ENCODE measurements at regions not wholly inside any gene's neighbourhood (a gene's known extent, or its start where the extent isn't known, plus 50 kb on each side); places are given as distances from the start of the nearest gene placed in this dataset.
A peak's percentile ranks its signal among the peaks of the same experiment; 100 is the strongest.

DNA sequence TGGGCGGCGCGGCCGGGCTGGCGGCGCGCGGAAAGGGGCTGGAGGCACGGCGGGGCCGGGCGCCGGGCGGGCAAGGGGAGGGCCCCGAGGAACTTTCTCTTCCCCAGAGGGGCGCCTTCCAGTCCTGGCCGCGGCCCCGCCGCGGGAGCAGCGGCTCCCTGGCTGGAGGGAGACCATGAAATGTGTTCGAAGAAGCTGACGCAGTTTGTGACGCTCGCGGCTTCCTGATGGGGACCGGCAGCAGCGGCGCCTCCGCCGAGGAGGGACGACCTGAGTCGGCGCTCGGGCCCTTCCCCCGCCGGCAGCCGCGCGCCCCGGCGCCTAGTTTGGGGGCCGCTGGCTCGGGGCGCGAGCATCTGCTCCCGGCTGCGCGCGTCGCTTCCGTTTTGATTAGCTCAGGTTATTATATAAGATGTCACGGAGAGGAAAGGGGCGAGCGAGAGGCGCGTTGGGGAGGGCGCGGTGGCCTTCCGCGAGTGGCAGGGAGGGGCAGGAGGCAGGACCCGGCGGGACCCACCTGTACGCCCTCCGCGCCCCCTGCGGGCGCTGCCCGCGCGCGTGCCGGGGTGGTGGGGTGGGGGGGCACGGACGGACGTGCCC is 57.1 kb upstream of the PCGF5 start:
- ChIA-PET CTCF (interaction anchor here (0.6 to 1.0 kb wide), 3 partner anchors 87 to 1803 kb away, joined by 3 to 5 read pairs (median 4); no protein-coding TSS in a partner anchor), POLR2A (interaction anchor here (0.5 to 1.7 kb wide), 5 partner anchors 10 to 757 kb away, joined by 3 to 6 read pairs (median 5); partner anchors contain the start of gene RPP30)
- no peak for DNase-seq (ENCODE audit: low read depth, low spot score)
- Histone ChIP-seq H3K27ac (ENCODE audit: low read depth, low read length) (peak overlapping the region; percentile 52), H3K9me3 (ENCODE audit: control insufficient read depth, insufficient read depth, low read length) (no peaks in the 10 kb centered on the region), H3K4me3 (ENCODE audit: low read depth, low read length) (peak overlapping the region; percentile 75), H3K27me3 (ENCODE audit: control insufficient read depth, insufficient read depth, low read length) (peaks cover 5% of the 10 kb centered on the region)
- TF ChIP-seq, protein P1, sequence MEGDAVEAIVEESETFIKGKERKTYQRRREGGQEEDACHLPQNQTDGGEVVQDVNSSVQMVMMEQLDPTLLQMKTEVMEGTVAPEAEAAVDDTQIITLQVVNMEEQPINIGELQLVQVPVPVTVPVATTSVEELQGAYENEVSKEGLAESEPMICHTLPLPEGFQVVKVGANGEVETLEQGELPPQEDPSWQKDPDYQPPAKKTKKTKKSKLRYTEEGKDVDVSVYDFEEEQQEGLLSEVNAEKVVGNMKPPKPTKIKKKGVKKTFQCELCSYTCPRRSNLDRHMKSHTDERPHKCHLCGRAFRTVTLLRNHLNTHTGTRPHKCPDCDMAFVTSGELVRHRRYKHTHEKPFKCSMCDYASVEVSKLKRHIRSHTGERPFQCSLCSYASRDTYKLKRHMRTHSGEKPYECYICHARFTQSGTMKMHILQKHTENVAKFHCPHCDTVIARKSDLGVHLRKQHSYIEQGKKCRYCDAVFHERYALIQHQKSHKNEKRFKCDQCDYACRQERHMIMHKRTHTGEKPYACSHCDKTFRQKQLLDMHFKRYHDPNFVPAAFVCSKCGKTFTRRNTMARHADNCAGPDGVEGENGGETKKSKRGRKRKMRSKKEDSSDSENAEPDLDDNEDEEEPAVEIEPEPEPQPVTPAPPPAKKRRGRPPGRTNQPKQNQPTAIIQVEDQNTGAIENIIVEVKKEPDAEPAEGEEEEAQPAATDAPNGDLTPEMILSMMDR (IDR thresholded peaks at IDR 0.05; ENCODE audit: low read depth, low read length), result no peak

DNA sequence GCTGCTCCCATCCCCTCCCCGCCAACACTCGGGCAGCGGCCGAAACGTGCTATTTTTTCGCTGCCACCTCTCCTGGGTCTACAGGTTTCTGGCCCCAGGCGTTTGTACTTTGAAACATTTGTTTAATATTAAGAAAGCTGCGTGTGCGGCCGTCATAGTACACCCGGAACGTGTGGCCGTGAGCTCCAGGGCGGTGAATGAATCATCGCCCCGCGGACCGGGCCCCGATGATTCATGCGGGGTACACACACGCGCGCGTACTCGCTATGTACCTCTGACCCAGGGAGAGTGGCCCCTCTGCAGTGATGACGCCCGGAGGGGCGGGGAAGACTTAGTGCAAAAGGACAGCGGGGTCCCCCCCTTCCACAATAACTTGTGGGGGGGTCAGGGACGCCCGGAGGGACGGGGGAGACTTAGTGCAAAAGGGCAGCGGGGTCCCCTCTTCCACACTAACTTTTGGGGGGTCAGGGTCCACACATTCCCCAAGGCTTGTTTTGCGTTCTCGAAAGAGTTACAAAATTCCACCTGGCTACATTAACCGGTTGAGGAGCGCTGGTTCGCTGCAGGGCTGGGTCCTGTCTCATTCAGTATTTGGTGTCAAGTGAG is 56.5 kb upstream of the PCGF5 start:
- Histone ChIP-seq H3K4me3 (ENCODE audit: low read depth, low read length) (peak overlapping the region; percentile 75), H3K27me3 (ENCODE audit: control insufficient read depth, insufficient read depth, low read length) (peaks cover 5% of the 10 kb centered on the region), H3K9me3 (ENCODE audit: control insufficient read depth, insufficient read depth, low read length) (no peaks in the 10 kb centered on the region), H3K27ac (ENCODE audit: low read depth, low read length) (peak overlapping the region; percentile 52)
- TF ChIP-seq, protein P1 (IDR thresholded peaks at IDR 0.05; ENCODE audit: low read depth, low read length), result no peak
- DNase-seq (ENCODE audit: low read depth, low spot score), result peak; percentile 49
- ChIA-PET POLR2A (interaction anchor here (0.5 to 1.7 kb wide), 4 partner anchors 21 to 756 kb away, joined by 3 to 6 read pairs (median 4); partner anchors contain the start of gene RPP30), CTCF (interaction anchor here (0.6 to 1.0 kb wide), 3 partner anchors 87 to 1803 kb away, joined by 3 to 5 read pairs (median 4); no protein-coding TSS in a partner anchor)

DNA sequence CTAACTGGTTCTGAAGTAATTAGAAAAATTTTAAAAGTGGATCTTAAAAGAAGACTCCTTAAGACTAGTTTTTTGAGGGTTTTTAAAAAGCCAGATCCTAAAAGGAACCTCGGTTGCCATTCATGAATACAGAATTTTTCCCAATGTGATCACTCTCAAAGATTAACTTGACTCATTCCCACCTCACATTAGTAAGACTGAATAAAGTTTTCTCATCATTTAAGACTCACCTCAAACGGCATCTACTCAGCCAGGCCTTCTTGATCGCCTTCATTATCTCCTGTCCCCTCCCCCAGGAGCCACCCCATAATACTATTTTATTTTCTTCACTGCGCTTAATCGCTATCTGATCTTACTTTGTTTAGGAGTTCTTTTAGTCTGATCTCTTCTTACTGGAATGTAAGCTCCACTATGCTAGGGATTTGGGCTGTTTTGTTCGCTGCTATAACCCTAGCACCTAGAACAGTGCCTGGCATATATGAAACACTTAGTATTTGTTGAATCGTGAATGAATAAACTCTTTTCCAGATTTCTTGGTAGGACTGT is 55.9 kb upstream of the PCGF5 start:
- TF ChIP-seq, protein P1 (IDR thresholded peaks at IDR 0.05; ENCODE audit: low read depth, low read length), result no peak
- no peak for DNase-seq (ENCODE audit: low read depth, low spot score)
- Histone ChIP-seq H3K4me3 (ENCODE audit: low read depth, low read length) (no peak overlapping the region; the same call in 1 of the 2 replicates), H3K27ac (ENCODE audit: low read depth, low read length) (no peak overlapping the region), H3K27me3 (ENCODE audit: control insufficient read depth, insufficient read depth, low read length) (peaks cover 5% of the 10 kb centered on the region), H3K9me3 (ENCODE audit: control insufficient read depth, insufficient read depth, low read length) (no peaks in the 10 kb centered on the region)
- ChIA-PET POLR2A (interaction anchor here (0.6 to 1.7 kb wide), 3 partner anchors 20 to 256 kb away, joined by 4 to 6 read pairs (median 4); no protein-coding TSS in a partner anchor), CTCF (interaction anchor here (1.0 kb wide), 1 partner anchor 86 kb away, joined by 5 read pairs; no protein-coding TSS in a partner anchor)

DNA sequence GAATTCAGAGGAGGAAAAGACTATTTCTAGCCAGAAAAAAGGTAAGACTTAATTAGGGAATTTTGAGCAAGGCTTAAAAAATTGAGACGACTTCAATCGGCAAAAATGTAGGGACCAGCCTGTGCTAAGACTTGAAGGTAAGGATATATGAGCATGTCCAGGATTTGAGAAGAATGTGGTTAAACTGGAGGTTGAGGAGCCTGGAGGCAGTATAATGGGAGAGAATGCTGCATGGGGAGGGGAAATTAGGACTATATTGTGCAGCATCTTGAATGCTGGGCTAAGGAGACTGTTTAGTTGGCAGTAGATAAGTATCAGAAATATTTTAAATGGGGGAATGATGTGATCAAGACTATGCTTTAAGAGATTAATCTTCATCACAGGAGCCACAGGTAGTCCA is 53.1 kb upstream of the PCGF5 start:
- Histone ChIP-seq H3K9me3 (ENCODE audit: control insufficient read depth, insufficient read depth, low read length) (no peaks in the 10 kb centered on the region), H3K27me3 (ENCODE audit: control insufficient read depth, insufficient read depth, low read length) (no peaks in the 10 kb centered on the region), H3K4me3 (ENCODE audit: low read depth, low read length) (no peak overlapping the region), H3K27ac (ENCODE audit: low read depth, low read length) (no peak overlapping the region)
- POLR2A ChIA-PET, result no interaction called here
- CTCF ChIA-PET, result no interaction called here
- TF ChIP-seq, protein P1 (IDR thresholded peaks at IDR 0.05; ENCODE audit: low read depth, low read length), result no peak
- DNase-seq (ENCODE audit: low read depth, low spot score), result no peak

DNA sequence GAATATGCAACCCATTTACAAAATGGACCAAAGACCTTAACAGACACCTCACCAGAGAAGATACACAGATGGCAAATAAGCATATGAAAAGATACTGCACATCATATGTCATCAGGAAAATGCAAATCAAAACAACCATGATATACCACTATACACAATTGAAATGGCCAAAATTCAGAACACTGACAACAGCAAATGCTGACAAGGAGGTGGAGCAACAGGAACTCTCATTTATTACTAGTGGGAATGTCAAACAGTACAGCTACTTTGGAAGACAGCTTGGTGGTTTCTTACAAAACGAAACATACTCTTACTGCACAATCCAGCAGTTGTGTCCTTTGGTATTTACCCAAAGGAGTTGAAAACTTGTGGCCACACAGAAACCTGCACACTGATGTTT is 50.0 kb upstream of the PCGF5 start:
- Histone ChIP-seq H3K27ac (ENCODE audit: low read depth, low read length) (no peak overlapping the region), H3K4me3 (ENCODE audit: low read depth, low read length) (no peak overlapping the region), H3K9me3 (ENCODE audit: control insufficient read depth, insufficient read depth, low read length) (no peaks in the 10 kb centered on the region), H3K27me3 (ENCODE audit: control insufficient read depth, insufficient read depth, low read length) (no peaks in the 10 kb centered on the region)
- ChIA-PET CTCF (interaction anchor here (0.7 kb wide), 1 partner anchor 80 kb away, joined by 3 read pairs; no protein-coding TSS in a partner anchor), POLR2A (no interaction called here)
- DNase-seq (ENCODE audit: low read depth, low spot score), result no peak
- TF ChIP-seq, protein P1 (IDR thresholded peaks at IDR 0.05; ENCODE audit: low read depth, low read length), result no peak
